ENCODE measurements at regions not wholly inside any gene's neighbourhood (a gene's known extent, or its start where the extent isn't known, plus 50 kb on each side); places are given as distances from the start of the nearest gene placed in this dataset.
"Not testable (repeated sequence)": the region's sequence is repeated elsewhere in the genome, so short reads cannot be mapped to it uniquely, and the experiment has no call there.

GRCh38 chr17:20815410-20815809 lies 227.4 kb downstream of the USP22 start:
- DNase-seq; intact Hi-C loops (cut with DNase I): not testable (repeated sequence)

- intact Hi-C loops (cut with DNase I), result no loop called here
- DNase-seq, result no peak
Observed at GRCh38 chr17:20823905-20824304, 218.9 kb downstream of the USP22 start.

GRCh38 chr17:20825539-20825938 lies 217.3 kb downstream of the USP22 start:
- intact Hi-C loops (cut with DNase I), result no loop called here
- no peak for DNase-seq

- DNase-seq; intact Hi-C loops (cut with DNase I): not testable (repeated sequence)
Observed at GRCh38 chr17:20840453-20840852, 202.4 kb downstream of the USP22 start.

GRCh38 chr17:20840987-20841865 lies 201.6 kb downstream of the USP22 start:
- peak in 3 of 42 donors; percentile 5 to 34 (median 14) for DNase-seq
- intact Hi-C loops (cut with DNase I), result not testable (repeated sequence)

- DNase-seq; intact Hi-C loops (cut with DNase I): not testable (repeated sequence)
Observed at GRCh38 chr17:20842012-20842411, 200.8 kb downstream of the USP22 start.

- intact Hi-C loops (cut with DNase I), result not testable (repeated sequence)
Observed at GRCh38 chr17:20843261-20843660, 199.6 kb downstream of the USP22 start.

GRCh38 chr17:20843799-20844553 lies 198.8 kb downstream of the USP22 start:
- not testable (repeated sequence) for DNase-seq

More at GRCh38 chr17:20843261-20843660, 199.6 kb downstream of the USP22 start:
- not testable (repeated sequence) for DNase-seq

GRCh38 chr17:20848869-20849443 lies 193.9 kb downstream of the USP22 start:
- intact Hi-C loops (cut with DNase I); DNase-seq: not testable (repeated sequence)

More at GRCh38 chr17:20843799-20844553, 198.8 kb downstream of the USP22 start:
- intact Hi-C loops (cut with DNase I), result not testable (repeated sequence)

- intact Hi-C loops (cut with DNase I), result not testable (repeated sequence)
Observed at GRCh38 chr17:20851591-20852238, 191.1 kb downstream of the USP22 start.

GRCh38 chr17:20852239-20852989 lies 190.4 kb downstream of the USP22 start:
- peak in 36 of 42 donors; percentile 19 to 67 (median 43) for DNase-seq
- intact Hi-C loops (cut with DNase I), result no loop called here

More at GRCh38 chr17:20851591-20852238, 191.1 kb downstream of the USP22 start:
- peak in 7 of 42 donors; percentile 4 to 41 (median 32) for DNase-seq

- intact Hi-C loops (cut with DNase I), result no loop called here
- no peak for DNase-seq
Observed at GRCh38 chr17:20852990-20853370, 189.8 kb downstream of the USP22 start.

GRCh38 chr17:20855910-20856470 lies 186.8 kb downstream of the USP22 start:
- intact Hi-C loops (cut with DNase I); DNase-seq: not testable (repeated sequence)

GRCh38 chr17:20866444-20867209 lies 176.2 kb downstream of the USP22 start:
- intact Hi-C loops (cut with DNase I), result not testable (repeated sequence)

GRCh38 chr17:20867436-20867937 lies 175.3 kb downstream of the USP22 start:
- intact Hi-C loops (cut with DNase I); DNase-seq: not testable (repeated sequence)

More at GRCh38 chr17:20866444-20867209, 176.2 kb downstream of the USP22 start:
- not testable (repeated sequence) for DNase-seq

GRCh38 chr17:20867938-20868661 lies 174.7 kb downstream of the USP22 start:
- intact Hi-C loops (cut with DNase I); DNase-seq: not testable (repeated sequence)
